ENCODE measurements at regions not wholly inside any gene's neighbourhood (a gene's known extent, or its start where the extent isn't known, plus 50 kb on each side); places are given as distances from the start of the nearest gene placed in this dataset.

DNA sequence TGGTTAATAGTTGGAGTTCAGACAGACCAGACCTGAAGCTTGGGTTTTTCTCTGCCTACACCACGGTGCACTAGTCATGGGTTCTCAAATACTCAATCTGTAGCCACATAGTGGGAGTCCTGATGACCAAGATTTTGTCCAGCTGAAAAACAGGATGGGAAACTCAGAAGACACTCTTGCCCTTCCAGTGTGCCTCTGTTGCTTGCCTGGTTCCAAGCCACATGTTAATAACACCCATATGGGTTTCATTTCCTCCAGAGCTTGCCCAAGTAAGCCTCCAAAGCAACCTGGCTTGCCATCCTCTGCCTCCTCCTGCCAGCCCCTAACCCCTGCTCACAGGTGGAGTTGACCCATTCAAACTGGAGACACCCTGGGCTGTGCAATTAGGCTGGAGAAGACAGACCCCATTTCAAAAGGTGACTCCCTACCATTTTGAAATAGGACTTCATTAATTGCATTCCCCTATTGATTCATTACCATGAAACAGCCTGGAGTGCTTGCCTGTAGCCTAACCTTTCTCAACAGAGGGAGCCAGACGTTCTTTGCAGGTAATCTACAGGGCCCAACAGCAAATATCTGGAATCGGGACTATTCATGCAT is 108.0 kb upstream of the HABP2 start:
- DNase-seq = no peak

- DNase-seq = no peak
These were observed 107.1 kb upstream of the HABP2 start for GRCh38 chr10:113445736-113446135.

- DNase-seq = no peak
These were observed 106.1 kb upstream of the HABP2 start for GRCh38 chr10:113446739-113447138.

DNA sequence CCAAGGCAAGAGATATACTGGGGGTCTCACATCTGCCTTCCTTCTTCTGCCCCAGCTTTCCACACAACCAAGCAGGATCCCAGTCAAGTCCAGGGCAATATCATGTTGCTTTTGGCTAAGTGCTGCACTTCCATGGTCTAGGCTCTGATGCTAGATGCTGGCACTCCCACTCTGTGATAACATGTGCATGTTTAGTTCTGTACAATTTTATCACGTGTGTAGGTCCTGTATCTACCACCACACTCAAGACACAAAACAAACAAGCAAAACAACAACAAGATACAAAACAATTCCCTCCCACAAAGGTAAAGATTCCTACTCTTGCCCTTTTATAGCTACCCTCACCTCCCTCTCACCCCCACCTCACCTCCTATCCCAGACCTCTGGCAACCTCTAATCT is 105.6 kb upstream of the HABP2 start:
- no peak for DNase-seq

DNA sequence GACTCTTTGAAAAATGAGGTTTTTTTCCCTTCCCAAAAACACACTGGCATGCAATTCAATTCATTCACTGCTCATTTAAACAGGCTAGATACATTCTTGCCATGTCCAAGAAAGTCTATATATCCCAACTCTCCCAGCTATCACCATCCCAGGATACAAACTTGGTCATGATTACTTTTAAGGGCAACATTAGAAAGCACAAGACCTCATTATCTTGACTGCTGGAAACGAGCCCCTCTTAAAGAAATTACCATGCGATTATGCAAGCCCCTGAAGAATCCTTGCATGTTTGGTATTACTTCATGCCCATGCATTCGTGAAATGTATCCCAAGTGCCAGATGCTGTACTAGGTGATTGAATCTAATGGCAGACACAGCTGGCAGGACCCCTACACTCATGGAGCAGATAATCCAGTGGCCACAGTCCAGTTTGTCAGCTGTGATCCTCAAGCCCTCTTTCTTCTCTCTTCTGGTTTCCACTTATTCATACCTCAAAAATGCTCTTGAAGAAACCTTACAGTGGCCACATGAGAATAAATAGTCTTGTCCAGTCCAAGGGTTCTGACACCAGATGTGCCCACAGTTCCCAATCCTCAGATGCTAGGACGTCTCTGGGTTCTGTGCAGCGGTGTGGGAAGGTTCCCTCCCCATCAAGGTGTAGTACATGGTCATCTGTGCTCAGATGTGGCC is 103.7 kb upstream of the HABP2 start:
- no peak for DNase-seq

DNA sequence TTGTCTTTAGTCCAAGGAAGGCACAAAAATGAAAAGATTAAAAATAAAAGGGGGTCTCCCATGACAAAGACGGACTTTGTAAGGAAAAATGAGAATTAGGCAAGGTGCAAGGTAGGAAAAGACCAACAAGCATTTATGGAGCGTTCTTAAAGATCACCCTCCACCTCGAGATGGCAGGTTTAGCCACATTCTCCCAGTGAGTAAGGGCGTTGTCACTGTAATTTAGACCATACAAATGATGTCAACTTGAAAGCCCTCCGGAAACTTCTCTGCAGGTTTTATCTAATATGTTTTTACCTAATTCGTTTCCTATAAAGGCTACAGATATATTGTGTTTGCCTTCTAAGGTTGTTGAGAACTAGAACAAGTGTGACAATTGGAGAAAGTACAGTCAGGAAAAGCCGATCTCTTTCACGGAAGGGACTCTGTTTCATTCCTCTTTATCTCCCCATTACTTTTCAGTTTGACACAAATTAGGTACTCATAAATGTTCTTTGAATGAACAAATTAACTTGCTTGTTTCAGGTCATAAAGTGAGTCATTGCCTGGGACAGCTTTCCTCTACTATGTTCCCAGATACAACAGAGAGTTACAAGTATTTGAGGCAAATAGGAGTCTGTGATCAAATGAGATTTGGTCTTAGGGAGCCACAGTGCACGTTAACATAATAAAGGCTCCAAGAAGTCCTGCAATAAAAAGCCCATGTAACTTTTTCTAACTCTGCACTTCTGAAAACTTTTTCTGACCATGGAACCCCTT is 102.6 kb upstream of the HABP2 start:
- no peak for DNase-seq

GRCh38 chr10:113450906-113451305 is 101.9 kb upstream of the HABP2 start:
- DNase-seq = no peak

DNA sequence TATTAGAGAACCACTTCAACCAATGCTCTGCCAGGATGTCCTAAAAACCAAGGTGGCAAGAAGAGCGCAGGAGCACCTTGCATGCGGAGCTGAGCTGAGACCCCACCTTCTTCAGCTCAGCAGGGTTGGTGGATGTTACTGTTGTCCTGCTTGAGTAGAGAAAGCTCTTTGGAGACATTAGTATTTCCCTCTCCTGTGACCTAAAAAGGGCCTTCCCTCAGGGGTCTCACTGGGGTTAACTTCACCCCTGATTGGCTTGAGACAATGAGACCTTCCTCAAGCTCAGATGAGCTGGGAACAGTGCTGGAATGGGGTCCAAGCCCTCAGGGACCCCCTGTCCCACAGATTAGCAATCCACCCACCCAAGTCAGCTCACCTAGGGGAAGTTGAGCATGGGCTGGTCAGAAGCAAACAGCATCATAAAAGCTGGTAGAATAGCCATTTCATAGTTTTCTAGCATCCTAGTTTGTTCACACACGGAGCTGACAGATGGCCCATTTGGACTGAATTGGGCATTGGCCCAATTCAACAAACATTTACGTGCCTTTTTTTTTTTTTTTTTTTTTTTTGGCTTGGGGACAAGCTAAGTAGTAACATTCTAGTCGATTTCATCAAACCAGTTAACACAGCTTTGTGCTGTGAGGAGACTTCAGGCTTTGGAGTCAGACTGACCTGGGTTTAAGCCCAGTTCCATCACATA is 100.6 kb upstream of the HABP2 start:
- DNase-seq = no peak

- no peak for DNase-seq
These were observed 99.5 kb upstream of the HABP2 start for GRCh38 chr10:113453351-113453750.

DNA sequence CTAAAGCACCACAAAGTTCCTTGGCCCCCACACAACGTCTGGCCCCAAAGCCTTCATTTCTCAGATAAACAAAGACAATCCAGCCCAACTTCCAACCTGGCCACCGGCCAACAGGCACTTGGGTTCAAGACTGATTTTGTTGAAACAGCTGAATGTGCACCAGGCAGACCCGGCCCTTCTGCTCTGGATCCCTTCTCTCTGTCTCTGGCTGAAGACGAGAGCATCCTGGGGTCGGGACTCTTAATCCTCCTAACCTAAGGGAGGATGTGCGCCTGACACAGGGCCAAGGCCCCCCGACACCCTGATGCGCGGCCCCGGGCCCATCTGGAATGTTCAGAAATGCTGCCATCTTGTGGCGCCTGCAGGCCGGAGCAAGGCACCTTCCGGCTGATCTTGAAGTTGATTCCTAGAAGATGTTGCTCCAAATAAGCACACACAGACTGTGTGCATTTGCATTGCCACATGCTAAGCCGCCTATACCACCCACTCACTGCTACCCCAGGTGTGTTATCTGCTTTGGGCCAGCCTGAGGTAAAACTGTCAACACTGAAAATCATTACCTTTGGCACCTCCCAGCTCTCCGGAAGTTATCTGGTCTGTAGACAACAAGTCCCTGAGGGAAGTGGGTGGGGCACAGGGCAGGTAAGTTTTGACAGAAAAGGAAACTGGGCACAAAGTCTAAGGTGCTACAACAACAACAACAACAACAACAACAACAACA is 98.4 kb upstream of the HABP2 start:
- DNase-seq = peak; percentile 30

GRCh38 chr10:113455947-113456346 is 96.9 kb upstream of the HABP2 start:
- DNase-seq = no peak

GRCh38 chr10:113456741-113457140 is 96.1 kb upstream of the HABP2 start:
- no peak for DNase-seq

- no peak for DNase-seq
These were observed 95.4 kb upstream of the HABP2 start for GRCh38 chr10:113457408-113457807.

- no peak for DNase-seq
These were observed 94.4 kb upstream of the HABP2 start for GRCh38 chr10:113458451-113458850.

GRCh38 chr10:113458944-113459343 is 93.9 kb upstream of the HABP2 start:
- DNase-seq = no peak

DNA sequence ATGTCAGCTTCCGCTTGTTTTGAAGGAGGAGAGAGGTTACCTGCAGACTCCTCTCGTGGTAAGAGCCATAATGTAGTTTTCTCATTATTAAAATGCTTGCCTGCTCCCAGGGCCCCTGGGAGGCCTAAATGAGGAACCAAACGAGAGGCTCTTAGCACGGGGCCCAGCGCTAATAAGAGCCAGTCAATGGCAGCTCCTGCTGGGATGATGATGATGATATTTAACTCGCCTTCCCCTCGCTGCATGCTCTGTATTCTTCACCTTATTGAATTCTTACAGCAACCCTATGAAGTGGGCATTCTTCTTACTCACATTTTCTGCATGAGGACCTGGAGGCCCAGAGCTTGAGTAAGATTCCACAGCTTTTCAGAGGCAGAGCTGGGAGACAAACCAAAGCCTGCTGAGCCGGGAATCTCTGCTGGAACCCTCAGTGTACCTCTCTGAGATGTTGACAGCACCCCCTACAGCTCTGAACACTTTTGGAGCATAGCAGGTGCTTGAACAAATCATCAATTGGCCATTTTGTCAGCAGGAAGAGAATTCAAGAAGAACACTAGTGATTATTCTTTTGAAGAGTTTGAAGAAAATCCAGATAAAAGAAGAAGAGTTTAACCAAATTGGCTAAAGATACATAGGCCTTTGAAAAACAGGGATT is 93.1 kb upstream of the HABP2 start:
- DNase-seq = no peak

DNA sequence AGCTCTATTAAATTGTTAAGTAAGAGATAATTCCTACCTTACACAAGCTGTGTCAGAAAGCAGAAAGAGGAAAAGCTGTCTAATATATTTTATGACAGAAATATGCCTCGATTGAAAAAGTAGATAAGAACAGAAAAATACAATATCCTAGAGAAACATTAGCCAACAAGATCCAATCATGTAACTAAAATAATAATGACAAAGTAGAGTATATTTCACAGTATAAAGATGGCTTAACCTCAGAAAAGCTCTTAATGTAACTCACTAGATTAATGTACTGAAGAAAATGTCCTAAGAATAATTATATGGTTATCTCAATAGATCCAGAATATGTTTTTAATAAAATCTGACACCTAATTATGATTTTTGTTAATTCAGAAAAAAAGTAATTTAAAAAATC is 89.8 kb upstream of the HABP2 start:
- DNase-seq = no peak

DNA sequence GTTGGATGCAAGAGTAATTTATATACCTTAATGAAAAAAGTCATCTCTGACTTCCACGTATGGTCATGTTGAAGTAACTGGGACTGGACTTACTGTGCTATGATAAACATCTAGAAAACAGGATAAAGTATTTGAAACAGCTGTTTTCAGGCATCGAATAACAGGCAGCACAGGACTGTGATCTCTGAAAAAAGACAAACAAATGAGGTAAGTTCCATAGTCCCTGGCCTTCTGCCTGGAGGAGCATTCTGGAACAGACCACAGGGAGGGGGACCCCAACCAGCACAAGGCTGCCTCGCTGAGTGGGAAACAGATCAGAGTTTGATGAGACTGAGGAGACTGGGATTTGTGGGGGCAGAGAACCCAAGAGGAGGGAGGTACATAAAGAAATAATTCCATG is 89.1 kb upstream of the HABP2 start:
- DNase-seq = no peak

GRCh38 chr10:113469796-113470195 is 83.1 kb upstream of the HABP2 start:
- DNase-seq = no peak

- no peak for DNase-seq
These were observed 82.2 kb upstream of the HABP2 start for GRCh38 chr10:113470372-113471240.

- DNase-seq = no peak
These were observed 81.4 kb upstream of the HABP2 start for GRCh38 chr10:113471241-113471996.

Measured in activated CD4-positive, alpha-beta T cell treated with anti-CD3 and anti-CD28 coated beads, Interleukin-2, Interleukin-6, amounts not matched to agents 100 ng/mL and 50 ng/mL, durations not matched to agents 16 hours and 8 hours (primary cell).